GM23338 (cell line): ENCODE measurements at regions not wholly inside any gene's neighbourhood (a gene's known extent, or its start where the extent isn't known, plus 50 kb on each side); places are given as distances from the start of the nearest gene placed in this dataset.

Source experiments
- CREB1 ChIP-seq: fragments of 250-450 bp; sonication (Bioruptor Pico); IDR thresholded peaks from 2 replicates; pipeline ENCODE4 v1.5.0; 2020; ENCODE audit warnings: low read depth, mild to moderate bottlenecking, moderate library complexity
- EZH2 ChIP-seq: fragments of 200-600 bp; sonication (generic); IDR thresholded peaks from one replicate; pipeline ENCODE4 v1.8.0; 2017; ENCODE audit warnings: antibody characterized with exemption, mild to moderate bottlenecking, low read depth; ENCODE audit not compliant: unreplicated experiment
- EZH2phosphoT487 ChIP-seq: fragments of 200-600 bp; sonication (generic); IDR thresholded peaks from one replicate; pipeline ENCODE4 v1.8.1; 2018; ENCODE audit warnings: antibody characterized with exemption; ENCODE audit not compliant: unreplicated experiment
- NANOG ChIP-seq: IDR thresholded peaks from 2 replicates; pipeline ENCODE4 v1.6.1; 2016; ENCODE audit warnings: antibody characterized with exemption, borderline replicate concordance
- POLR2AphosphoS5 ChIP-seq: IDR thresholded peaks from 2 replicates; pipeline ENCODE4 v1.6.1; 2016; ENCODE audit warnings: antibody characterized with exemption, low read depth
- REST ChIP-seq: IDR thresholded peaks from one replicate; pipeline ENCODE4 v1.6.1; 2018; ENCODE audit warnings: antibody characterized with exemption; ENCODE audit not compliant: unreplicated experiment
- STAT1 ChIP-seq: IDR thresholded peaks from one replicate; pipeline ENCODE4 v1.6.1; 2016; ENCODE audit warnings: antibody characterized with exemption; ENCODE audit not compliant: unreplicated experiment
- ZNF114 ChIP-seq: fragments of 250-450 bp; sonication (Bioruptor Pico); IDR thresholded peaks from 2 replicates; pipeline ENCODE4 v1.5.0; 2020; ENCODE audit warnings: mild to moderate bottlenecking, moderate library complexity
- TF ChIP-seq, protein P1 (sequence below), 2 experiments: fragments of 200-600 bp in 1 of 2; sonication (generic) in 1 of 2; conservative IDR thresholded peaks; 2 replicates each; pipeline versions ENCODE4 v1.5.1 to v1.6.1; 2016 to 2017; ENCODE audit warnings: antibody characterized with exemption in 2 of 2, low read depth in 2 of 2, mild to moderate bottlenecking in 2 of 2, moderate library complexity in 1 of 2

GRCh38 chr11:131295986-131296385, 74.4 kb upstream of the NTM start:
- no peak for TF ChIP-seq NANOG
- TF ChIP-seq, protein P1, sequence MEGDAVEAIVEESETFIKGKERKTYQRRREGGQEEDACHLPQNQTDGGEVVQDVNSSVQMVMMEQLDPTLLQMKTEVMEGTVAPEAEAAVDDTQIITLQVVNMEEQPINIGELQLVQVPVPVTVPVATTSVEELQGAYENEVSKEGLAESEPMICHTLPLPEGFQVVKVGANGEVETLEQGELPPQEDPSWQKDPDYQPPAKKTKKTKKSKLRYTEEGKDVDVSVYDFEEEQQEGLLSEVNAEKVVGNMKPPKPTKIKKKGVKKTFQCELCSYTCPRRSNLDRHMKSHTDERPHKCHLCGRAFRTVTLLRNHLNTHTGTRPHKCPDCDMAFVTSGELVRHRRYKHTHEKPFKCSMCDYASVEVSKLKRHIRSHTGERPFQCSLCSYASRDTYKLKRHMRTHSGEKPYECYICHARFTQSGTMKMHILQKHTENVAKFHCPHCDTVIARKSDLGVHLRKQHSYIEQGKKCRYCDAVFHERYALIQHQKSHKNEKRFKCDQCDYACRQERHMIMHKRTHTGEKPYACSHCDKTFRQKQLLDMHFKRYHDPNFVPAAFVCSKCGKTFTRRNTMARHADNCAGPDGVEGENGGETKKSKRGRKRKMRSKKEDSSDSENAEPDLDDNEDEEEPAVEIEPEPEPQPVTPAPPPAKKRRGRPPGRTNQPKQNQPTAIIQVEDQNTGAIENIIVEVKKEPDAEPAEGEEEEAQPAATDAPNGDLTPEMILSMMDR (conservative IDR thresholded peaks at IDR 0.05; ENCODE audit: low read depth in 2 of 2) = no peak
- no peak for TF ChIP-seq POLR2AphosphoS5
- no peak for TF ChIP-seq EZH2
- no peak for TF ChIP-seq CREB1 (CRISPR knock-in tag)
- TF ChIP-seq EZH2phosphoT487 = no peak
- no peak for TF ChIP-seq REST
- no peak for TF ChIP-seq ZNF114
- no peak for TF ChIP-seq STAT1
